ENCODE measurements at regions not wholly inside any gene's neighbourhood (a gene's known extent, or its start where the extent isn't known, plus 50 kb on each side); places are given as distances from the start of the nearest gene placed in this dataset.
A peak's percentile ranks its signal among the peaks of the same experiment; 100 is the strongest.

GRCh38 chr4:146033149-146033548 lies 94.5 kb upstream of the ZNF827 start (continued):
- no peak for TF ChIP-seq BCL3 (IDR thresholded peaks at IDR 0.05)

GRCh38 chr4:146032234-146032860 lies 93.7 kb upstream of the ZNF827 start:
- DNase-seq (ENCODE audit: low read depth in 1 of 2, low spot score in 1 of 2), result no peak
- ATAC-seq, result no peak
- H3K27ac ChIP-seq, result no peak overlapping the region
- POLR2A ChIA-PET, result no interaction called here
- no peak overlapping the region for H3K4me2 ChIP-seq
- 60% methylated on average over 7 of the region's 7 CpGs for WGBS (ENCODE audit: missing lambda C conversion rate)
- H3K9me3 ChIP-seq, result no peaks in the 10 kb centered on the region
- H3K4me3 ChIP-seq, result no peak overlapping the region
- no peak for TF ChIP-seq FOSL2 (IDR thresholded peaks at IDR 0.05)
- no peak for TF ChIP-seq FOSL2 (CRISPR knock-in tag; IDR thresholded peaks at IDR 0.05)
- no peak for TF ChIP-seq E2F6 (IDR thresholded peaks at IDR 0.05; ENCODE audit: borderline replicate concordance, low read depth)
- no peak for TF ChIP-seq POLR2AphosphoS2 (conservative IDR thresholded peaks at IDR 0.05; ENCODE audit: low read length)
- TF ChIP-seq BCL3 (IDR thresholded peaks at IDR 0.05), result no peak
- no peak for TF ChIP-seq ZFP36 (IDR thresholded peaks at IDR 0.05; ENCODE audit: borderline replicate concordance, partially characterized antibody)
- TF ChIP-seq HOXB13 (CRISPR knock-in tag; IDR thresholded peaks at IDR 0.05; ENCODE audit: low read depth), result no peak
- no peak for TF ChIP-seq TP53 (CRISPR knock-in tag; IDR thresholded peaks at IDR 0.05)
- TF ChIP-seq ZSCAN20 (CRISPR knock-in tag; IDR thresholded peaks at IDR 0.05), result no peak
- no peak for TF ChIP-seq HOXB5 (CRISPR knock-in tag; IDR thresholded peaks at IDR 0.05)
- no peak for TF ChIP-seq ATOH8 (CRISPR knock-in tag; IDR thresholded peaks at IDR 0.05; ENCODE audit: low read depth)
- no peak for TF ChIP-seq ESRRA (IDR thresholded peaks at IDR 0.05; ENCODE audit: borderline replicate concordance, low read length)
- CTCF ChIA-PET, result no interaction called here
- H3K4me1 ChIP-seq, result no peaks in the 10 kb centered on the region; the same call in 2 of the 3 replicates
- no peak for FAIRE-seq

- FAIRE-seq (no peak), DNase-seq (ENCODE audit: low read depth in 1 of 2, low spot score in 1 of 2) (no peak), ATAC-seq (no peak)
- H3K9me3 ChIP-seq, result no peaks in the 10 kb centered on the region
- H3K4me3 ChIP-seq, result no peak overlapping the region
- CTCF ChIA-PET, result no interaction called here
- POLR2A ChIA-PET, result no interaction called here
- H3K4me1 ChIP-seq, result no peaks in the 10 kb centered on the region; the same call in 2 of the 3 replicates
- H3K4me2 ChIP-seq, result peak overlapping the region; percentile 39
- no peak overlapping the region for H3K27ac ChIP-seq
- 39% methylated on average over 8 of the region's 8 CpGs for WGBS (ENCODE audit: missing lambda C conversion rate)
- TF ChIP-seq RFX5 (IDR thresholded peaks at IDR 0.05), result no peak
- no peak for TF ChIP-seq RAD21 (conservative IDR thresholded peaks at IDR 0.05 in 1 of 2, IDR thresholded peaks at IDR 0.05 in 1 of 2)
Observed at GRCh38 chr4:146029939-146030710, 91.5 kb upstream of the ZNF827 start.

GRCh38 chr4:146029147-146029546 lies 90.5 kb upstream of the ZNF827 start:
- no peaks in the 10 kb centered on the region; the same call in 2 of the 3 replicates for H3K4me1 ChIP-seq
- DNase-seq (ENCODE audit: low read depth in 1 of 2, low spot score in 1 of 2) (no peak), FAIRE-seq (no peak), ATAC-seq (no peak)
- no peak overlapping the region for H3K27ac ChIP-seq
- ChIA-PET CTCF (interaction anchor here (1.2 kb wide), 1 partner anchor 52 kb away, joined by 3 read pairs; no protein-coding TSS in a partner anchor), POLR2A (no interaction called here)
- H3K9me3 ChIP-seq, result no peaks in the 10 kb centered on the region
- WGBS (ENCODE audit: missing lambda C conversion rate), result 91% methylated on average over 3 of the region's 3 CpGs
- no peak overlapping the region for H3K4me3 ChIP-seq
- no peak overlapping the region for H3K4me2 ChIP-seq
- TF ChIP-seq REST (IDR thresholded peaks at IDR 0.05) (no peak), PBX3 (IDR thresholded peaks at IDR 0.05) (no peak), JUNB (IDR thresholded peaks at IDR 0.05) (no peak), JUN (IDR thresholded peaks at IDR 0.05) (no peak), BCL3 (IDR thresholded peaks at IDR 0.05) (no peak)

Measured in A549 (cell line).